Memory B cell (primary cell): ENCODE measurements at regions not wholly inside any gene's neighbourhood (a gene's known extent, or its start where the extent isn't known, plus 50 kb on each side); places are given as distances from the start of the nearest gene placed in this dataset.

ENCODE experiments used
- ATAC-seq: fragments of 150-1000 bp; cut with Tn5 transposase; 2 replicates; pipeline ENCODE4 v1.10.0; 2021; ENCODE audit warnings: low read depth, mild to moderate bottlenecking, moderate library complexity
- DNase-seq, 2 donors: peaks; one replicate each; pipeline ENCODE4 v3.0.0; 2022; ENCODE audit warnings: low spot score in 2 of 2
- H3K27ac Mint-ChIP-seq: one replicate; pipeline ENCODE4 v1.8.0; 2022; ENCODE audit warnings: mild to moderate bottlenecking, moderate library complexity, mixed read lengths
- H3K27me3 Mint-ChIP-seq: one replicate; pipeline ENCODE4 v1.8.0; 2022; ENCODE audit warnings: mixed read lengths
- H3K36me3 Mint-ChIP-seq: one replicate; pipeline ENCODE4 v1.8.0; 2022; ENCODE audit warnings: mild to moderate bottlenecking, mixed read lengths
- H3K4me1 Mint-ChIP-seq: one replicate; pipeline ENCODE4 v1.8.0; 2022; ENCODE audit warnings: mixed read lengths
- H3K4me3 Mint-ChIP-seq: one replicate; pipeline ENCODE4 v1.8.0; 2022; ENCODE audit warnings: mild to moderate bottlenecking, moderate library complexity, mixed read lengths
- H3K9me3 Mint-ChIP-seq: one replicate; pipeline ENCODE4 v1.8.0; 2022; ENCODE audit warnings: mixed read lengths

DNA sequence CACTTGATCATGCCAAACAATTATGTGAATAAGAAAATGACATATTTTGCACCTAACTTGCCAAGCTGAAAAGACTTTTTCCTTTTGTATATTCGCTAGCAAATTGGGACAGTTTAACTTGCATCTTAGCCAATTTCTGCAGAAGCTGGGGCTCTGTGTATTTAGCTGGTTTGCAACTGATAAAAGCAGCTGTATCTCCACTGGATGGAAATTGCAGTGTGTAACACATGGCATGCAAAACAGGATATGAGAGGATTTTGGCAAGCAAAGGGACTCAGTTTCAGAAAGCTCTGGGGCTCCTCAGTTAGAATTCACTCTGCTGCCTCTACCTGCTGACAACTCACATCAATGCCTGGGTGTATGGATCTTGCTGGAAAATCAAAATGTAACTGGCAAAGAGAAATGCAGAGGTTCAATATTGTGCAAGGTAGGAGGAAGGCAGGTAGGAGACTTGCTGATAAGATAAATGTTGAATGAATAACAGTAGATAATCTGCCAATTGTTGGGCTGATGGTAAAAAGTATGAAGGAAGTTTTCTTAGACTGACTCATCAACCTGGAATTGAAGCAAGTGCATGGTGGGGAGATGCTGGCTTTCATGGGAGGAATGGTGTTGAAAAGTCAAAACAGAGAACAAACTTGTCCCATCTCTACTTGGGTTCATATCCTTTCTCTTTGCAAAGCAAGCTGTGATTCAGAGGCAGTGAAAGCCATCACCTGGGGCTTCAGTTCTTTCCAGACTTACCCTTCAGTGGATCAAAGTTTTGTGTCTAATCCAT, 546.9 kb upstream of the AMELY start:
- no peak overlapping the region for H3K4me3 Mint-ChIP-seq
- peaks cover 4% of the 10 kb centered on the region for H3K36me3 Mint-ChIP-seq
- peaks cover 4% of the 10 kb centered on the region for H3K4me1 Mint-ChIP-seq
- H3K27ac Mint-ChIP-seq, result no peak overlapping the region
- ATAC-seq (no peak), DNase-seq (no peak)
- H3K27me3 Mint-ChIP-seq, result peaks cover 8% of the 10 kb centered on the region
- H3K9me3 Mint-ChIP-seq, result peaks cover 4% of the 10 kb centered on the region

DNA sequence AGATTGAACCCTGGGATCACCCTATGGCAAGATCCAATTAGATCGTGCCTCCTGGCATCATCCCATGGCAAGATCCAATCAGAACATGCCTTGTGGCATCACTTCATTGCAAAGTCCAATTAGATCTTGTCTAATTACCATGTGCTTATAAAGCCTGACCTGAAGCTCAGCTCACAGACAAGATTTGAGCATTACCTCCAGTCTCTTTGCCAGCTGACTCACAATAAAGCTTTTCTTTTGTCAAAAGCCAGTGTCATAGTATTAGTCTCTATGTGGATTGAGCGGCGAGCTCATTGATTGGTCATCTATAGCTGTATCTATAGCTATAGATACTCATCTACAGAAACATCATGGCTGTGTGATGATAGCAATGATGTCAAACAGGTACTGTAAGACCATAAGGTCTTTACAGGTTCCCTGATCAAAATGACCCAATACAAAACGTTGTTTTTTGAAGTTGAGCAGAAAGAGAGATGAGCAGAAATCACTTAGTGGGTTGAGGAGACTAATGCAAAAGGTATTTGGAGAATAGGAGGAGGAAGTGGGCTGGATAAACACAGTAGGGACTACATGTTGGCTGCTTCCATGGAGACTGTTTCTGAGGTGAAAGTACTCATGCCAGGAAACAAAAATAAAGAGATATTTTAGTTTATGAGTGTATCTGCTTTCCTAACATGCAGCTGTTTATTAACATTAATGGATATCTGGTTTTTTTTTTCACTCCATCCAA, 545.9 kb upstream of the AMELY start:
- no peak overlapping the region for H3K27ac Mint-ChIP-seq
- peaks cover 11% of the 10 kb centered on the region for H3K4me1 Mint-ChIP-seq
- H3K9me3 Mint-ChIP-seq, result peaks cover 9% of the 10 kb centered on the region

GRCh38 chrY:7455626-7456025, 544.1 kb upstream of the AMELY start:
- H3K4me1 Mint-ChIP-seq, result peaks cover 11% of the 10 kb centered on the region
- H3K9me3 Mint-ChIP-seq, result peaks cover 9% of the 10 kb centered on the region
- no peak for DNase-seq
- ATAC-seq, result no peak
- peaks cover 16% of the 10 kb centered on the region for H3K27me3 Mint-ChIP-seq
- peaks cover 6% of the 10 kb centered on the region for H3K36me3 Mint-ChIP-seq
- no peak overlapping the region for H3K27ac Mint-ChIP-seq
- H3K4me3 Mint-ChIP-seq, result no peak overlapping the region

More for the DNA sequence above, 545.9 kb upstream of the AMELY start:
- no peak for DNase-seq
- no peak overlapping the region for H3K4me3 Mint-ChIP-seq
- no peak for ATAC-seq
- peaks cover 14% of the 10 kb centered on the region for H3K27me3 Mint-ChIP-seq
- H3K36me3 Mint-ChIP-seq, result peaks cover 6% of the 10 kb centered on the region

- peaks cover 5% of the 10 kb centered on the region for H3K9me3 Mint-ChIP-seq
- H3K27ac Mint-ChIP-seq, result no peak overlapping the region
- peaks cover 3% of the 10 kb centered on the region for H3K36me3 Mint-ChIP-seq
- ATAC-seq (peak; percentile 89), DNase-seq (peak in 1 of 2 donors; percentile 0)
- peaks cover 9% of the 10 kb centered on the region for H3K4me1 Mint-ChIP-seq
- no peak overlapping the region for H3K4me3 Mint-ChIP-seq
- peaks cover 13% of the 10 kb centered on the region for H3K27me3 Mint-ChIP-seq
Measured at GRCh38 chrY:7453336-7453735, 541.8 kb upstream of the AMELY start.

GRCh38 chrY:7452246-7452645, 540.7 kb upstream of the AMELY start:
- no peak for DNase-seq
- H3K27me3 Mint-ChIP-seq, result peaks cover 19% of the 10 kb centered on the region
- peaks cover 9% of the 10 kb centered on the region for H3K4me1 Mint-ChIP-seq
- ATAC-seq, result no peak
- H3K4me3 Mint-ChIP-seq, result no peak overlapping the region
- peaks cover 5% of the 10 kb centered on the region for H3K9me3 Mint-ChIP-seq
- no peak overlapping the region for H3K27ac Mint-ChIP-seq
- peaks cover 3% of the 10 kb centered on the region for H3K36me3 Mint-ChIP-seq

GRCh38 chrY:7449860-7450259, 538.3 kb upstream of the AMELY start:
- H3K27ac Mint-ChIP-seq, result no peak overlapping the region
- DNase-seq (no peak), ATAC-seq (no peak)
- peaks cover 22% of the 10 kb centered on the region for H3K27me3 Mint-ChIP-seq
- peaks cover 3% of the 10 kb centered on the region for H3K36me3 Mint-ChIP-seq
- H3K4me1 Mint-ChIP-seq, result peaks cover 9% of the 10 kb centered on the region
- no peak overlapping the region for H3K4me3 Mint-ChIP-seq
- peaks cover 5% of the 10 kb centered on the region for H3K9me3 Mint-ChIP-seq

DNA sequence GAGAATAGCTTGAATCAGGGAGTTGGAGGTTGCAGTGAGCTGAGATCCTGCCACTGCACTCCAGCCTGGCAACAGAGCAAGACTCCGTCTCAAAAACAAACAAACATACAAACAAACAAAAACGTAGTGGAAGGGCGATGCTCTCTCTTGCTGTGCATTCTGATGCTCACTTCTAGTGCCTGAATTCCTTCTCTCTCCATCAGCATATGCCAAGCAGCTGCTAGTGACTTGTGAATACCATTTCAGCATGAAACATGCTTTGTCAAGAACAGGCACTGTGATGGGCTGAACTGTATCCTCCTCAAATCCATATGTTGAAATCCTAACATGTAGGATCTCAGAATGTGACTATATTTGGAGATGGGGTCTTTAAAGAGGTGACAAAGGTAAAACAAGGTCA, 537.1 kb upstream of the AMELY start:
- Mint-ChIP-seq H3K36me3 (peaks cover 3% of the 10 kb centered on the region), H3K4me1 (peaks cover 9% of the 10 kb centered on the region), H3K27me3 (peaks cover 22% of the 10 kb centered on the region), H3K4me3 (no peak overlapping the region), H3K9me3 (peaks cover 5% of the 10 kb centered on the region), H3K27ac (no peak overlapping the region)
- no peak for DNase-seq
- ATAC-seq, result no peak

DNA sequence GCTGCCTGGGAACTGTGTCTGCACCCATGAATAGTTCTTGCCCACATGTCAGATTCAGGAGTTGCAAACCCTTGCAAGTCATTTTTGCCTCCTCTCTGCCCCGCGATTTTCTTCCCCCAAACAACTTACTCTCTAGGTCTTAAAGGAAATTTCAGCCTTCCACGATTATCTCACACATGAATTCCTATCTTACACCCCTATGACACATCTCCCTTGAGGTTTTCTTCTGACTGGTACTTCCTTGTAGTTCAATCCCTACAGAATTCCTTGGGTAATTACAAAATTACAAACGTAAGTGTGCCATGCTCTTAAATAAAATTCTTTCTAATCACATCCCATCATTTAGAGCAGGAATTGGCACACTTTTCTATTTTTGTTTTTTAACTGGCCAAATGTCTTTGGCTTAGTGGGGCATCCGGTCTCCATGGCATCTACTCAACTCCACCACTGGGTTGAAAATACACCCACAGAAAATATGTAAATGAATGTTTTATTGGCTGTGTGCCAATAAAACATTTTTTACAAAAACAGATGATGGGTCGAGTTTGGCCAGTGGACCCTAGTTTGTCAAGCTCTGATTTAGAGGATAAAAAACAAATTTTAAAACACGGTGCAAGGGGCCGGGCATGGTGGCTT, 536.4 kb upstream of the AMELY start:
- Mint-ChIP-seq H3K27me3 (peaks cover 22% of the 10 kb centered on the region), H3K36me3 (peaks cover 3% of the 10 kb centered on the region), H3K27ac (no peak overlapping the region), H3K4me3 (no peak overlapping the region), H3K4me1 (peaks cover 6% of the 10 kb centered on the region), H3K9me3 (peaks cover 5% of the 10 kb centered on the region)
- no peak for DNase-seq
- no peak for ATAC-seq

- ATAC-seq (no peak), DNase-seq (no peak)
- H3K9me3 Mint-ChIP-seq, result no peaks in the 10 kb centered on the region
- H3K27ac Mint-ChIP-seq, result no peak overlapping the region
- no peak overlapping the region for H3K4me3 Mint-ChIP-seq
- no peaks in the 10 kb centered on the region for H3K4me1 Mint-ChIP-seq
- H3K36me3 Mint-ChIP-seq, result no peaks in the 10 kb centered on the region
- peaks cover 11% of the 10 kb centered on the region for H3K27me3 Mint-ChIP-seq
Measured at GRCh38 chrY:7444141-7444540, 532.6 kb upstream of the AMELY start.

- no peaks in the 10 kb centered on the region for H3K4me1 Mint-ChIP-seq
- H3K4me3 Mint-ChIP-seq, result no peak overlapping the region
- no peaks in the 10 kb centered on the region for H3K9me3 Mint-ChIP-seq
Measured at GRCh38 chrY:7440796-7441530, 529.4 kb upstream of the AMELY start.

DNA sequence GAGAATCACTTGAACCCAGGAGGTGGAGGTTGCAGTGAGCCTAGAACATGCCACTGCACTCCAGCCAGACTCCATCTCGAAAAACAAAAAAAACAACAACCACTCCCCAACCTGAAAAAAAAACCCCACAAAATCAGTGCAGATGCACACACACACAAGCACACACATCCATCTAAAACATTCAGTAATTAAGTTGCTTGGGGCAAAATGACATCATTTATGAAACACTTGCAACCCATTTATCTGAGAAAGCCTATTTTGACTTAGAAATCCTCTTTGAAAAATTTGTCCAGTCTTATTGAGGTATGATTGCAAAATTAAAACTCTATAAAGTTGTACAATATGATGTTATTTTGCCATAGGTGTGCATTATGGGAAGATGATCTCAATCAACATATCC, 525.5 kb upstream of the AMELY start:
- Mint-ChIP-seq H3K4me1 (no peaks in the 10 kb centered on the region), H3K27me3 (peaks cover 3% of the 10 kb centered on the region), H3K9me3 (no peaks in the 10 kb centered on the region), H3K36me3 (peaks cover 1% of the 10 kb centered on the region), H3K27ac (no peak overlapping the region), H3K4me3 (no peak overlapping the region)
- no peak for DNase-seq
- no peak for ATAC-seq

More at GRCh38 chrY:7440796-7441530, 529.4 kb upstream of the AMELY start:
- Mint-ChIP-seq H3K27ac (no peak overlapping the region), H3K36me3 (peaks cover 1% of the 10 kb centered on the region), H3K27me3 (peaks cover 1% of the 10 kb centered on the region)
- DNase-seq (no peak), ATAC-seq (no peak)

- DNase-seq, result no peak
- H3K36me3 Mint-ChIP-seq, result peaks cover 1% of the 10 kb centered on the region
- no peak overlapping the region for H3K4me3 Mint-ChIP-seq
- no peak for ATAC-seq
- no peaks in the 10 kb centered on the region for H3K9me3 Mint-ChIP-seq
- no peaks in the 10 kb centered on the region for H3K4me1 Mint-ChIP-seq
- no peak overlapping the region for H3K27ac Mint-ChIP-seq
- peaks cover 3% of the 10 kb centered on the region for H3K27me3 Mint-ChIP-seq
Measured at GRCh38 chrY:7433817-7434809, 522.6 kb upstream of the AMELY start.

GRCh38 chrY:7419165-7419564, 507.6 kb upstream of the AMELY start:
- DNase-seq (no peak), ATAC-seq (no peak)
- Mint-ChIP-seq H3K4me1 (no peaks in the 10 kb centered on the region), H3K9me3 (no peaks in the 10 kb centered on the region), H3K4me3 (no peak overlapping the region), H3K27me3 (peaks cover 2% of the 10 kb centered on the region), H3K27ac (no peak overlapping the region), H3K36me3 (peaks cover 2% of the 10 kb centered on the region)
